ENCODE measurements at regions not wholly inside any gene's neighbourhood (a gene's known extent, or its start where the extent isn't known, plus 50 kb on each side); places are given as distances from the start of the nearest gene placed in this dataset.

DNA sequence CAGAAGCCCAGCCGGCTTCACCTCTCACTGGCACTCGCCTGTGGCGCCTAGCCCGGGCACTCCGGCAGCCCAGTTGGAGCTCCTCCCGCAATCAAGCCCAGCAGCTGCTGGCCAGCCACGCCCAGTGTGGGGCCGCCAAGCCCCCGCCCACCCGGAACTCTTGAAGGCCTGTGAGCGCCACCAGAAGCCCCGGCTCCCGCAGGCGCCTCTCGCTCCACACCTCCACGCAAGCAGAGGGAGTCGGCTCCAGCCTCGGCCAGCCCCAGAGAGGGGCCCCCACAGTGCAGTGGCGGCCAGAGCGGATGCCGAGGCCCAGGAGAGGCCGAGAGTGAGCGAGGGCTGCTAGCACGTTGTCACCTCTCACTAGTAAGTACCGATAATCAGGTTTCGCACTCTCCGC, 240.7 kb downstream of the TFEC start:
- 94% methylated on average over 24 of the region's 27 CpGs; no CpG with 5 or more reads in 1 of the 2 experiments for WGBS, 2 experiments (ENCODE audit: extremely low coverage in 1 of 2, insufficient coverage in 1 of 2, insufficient read length in 1 of 2, insufficient replicate concordance in 2 of 2, low coverage in 1 of 2, low lambda C conversion rate in 2 of 2, missing lambda C conversion rate in 1 of 2)
- Histone ChIP-seq H3K27me3 (replicated peaks in 1 of 4; ENCODE audit: control insufficient read depth in 3 of 4, extremely low read depth in 1 of 4, insufficient read depth in 3 of 4, low read length in 3 of 4) (no peaks in the 10 kb centered on the region), H2AK5ac (ENCODE audit: low read depth, low read length) (no peak overlapping the region), H4K5ac (ENCODE audit: insufficient read length, low read depth, low read length) (no peak overlapping the region), H2BK120ac (replicated peaks; ENCODE audit: low read depth, low read length) (no peak overlapping the region), H2BK5ac (ENCODE audit: low read depth, low read length) (no peak overlapping the region), H3K4ac (replicated peaks; ENCODE audit: insufficient read length, low read depth, low read length) (no peak overlapping the region), H3K4me3 (ENCODE audit: extremely low read depth in 1 of 4, insufficient read depth in 2 of 4, low read depth in 3 of 4, low read length in 4 of 4) (no peak overlapping the region), H3K9me3 (ENCODE audit: insufficient read depth in 2 of 2, low read depth in 1 of 2, low read length in 1 of 2) (peaks cover 0 to 6% of the 10 kb centered on the region in 2 experiments; a peak in 1 of 4 replicates), H3K18ac (ENCODE audit: extremely low read depth, low read length) (no peak overlapping the region), H3K27ac (ENCODE audit: low read depth, low read length) (no peak overlapping the region), H3K36me3 (ENCODE audit: control insufficient read depth in 2 of 4, insufficient read depth in 4 of 4, low read length in 3 of 4) (no peaks in the 10 kb centered on the region), H2BK20ac (ENCODE audit: low read length) (no peak overlapping the region), H3K4me1 (replicated peaks in 1 of 4; ENCODE audit: control insufficient read depth in 3 of 4, insufficient read depth in 4 of 4, low read length in 3 of 4) (no peaks in the 10 kb centered on the region; a peak in 1 of 7 replicates), H3K23me2 (ENCODE audit: low read depth, low read length) (no peaks in the 10 kb centered on the region), H3K79me1 (ENCODE audit: low read depth, low read length) (no peaks in the 10 kb centered on the region), H3K9ac (replicated peaks in 1 of 4; ENCODE audit: extremely low read depth in 1 of 4, low read depth in 3 of 4, low read length in 3 of 4) (no peak overlapping the region), H3K79me2 (ENCODE audit: control insufficient read depth in 1 of 2, insufficient read depth in 2 of 2, low read length in 2 of 2) (no peaks in the 10 kb centered on the region), H3K14ac (ENCODE audit: insufficient read length) (no peak overlapping the region), H2AFZ (ENCODE audit: low read length) (no peak overlapping the region), H2BK12ac (ENCODE audit: low read depth, low read length) (no peak overlapping the region), H3K56ac (replicated peaks; ENCODE audit: insufficient read length, low read depth, low read length) (no peak overlapping the region), H2BK15ac (ENCODE audit: low read length) (no peak overlapping the region), H4K20me1 (replicated peaks in 1 of 2; ENCODE audit: control insufficient read depth in 1 of 2, insufficient read depth in 2 of 2, low read length in 2 of 2) (no peaks in the 10 kb centered on the region), H3K23ac (ENCODE audit: insufficient read length) (no peak overlapping the region), H4K91ac (replicated peaks; ENCODE audit: insufficient read length, low read length) (no peak overlapping the region), H4K8ac (ENCODE audit: extremely low read depth, insufficient read depth, low read length) (no peak overlapping the region), H3K4me2 (ENCODE audit: insufficient read depth in 1 of 2, low read depth in 2 of 2, low read length in 2 of 2) (no peak overlapping the region)
- POLR2A ChIA-PET (ENCODE audit: partially characterized antibody) = no interaction called here
- CTCF ChIA-PET (ENCODE audit: partially characterized antibody) = no interaction called here
- DNase-seq (ENCODE audit: low read depth in 1 of 2, low spot score in 2 of 2) = no peak
- no peak for FAIRE-seq
- TF ChIP-seq TAF7 (optimal IDR thresholded peaks at IDR 0.05; ENCODE audit: borderline replicate concordance, low read depth, low read length) = no peak
- no peak for TF ChIP-seq RNF2 (IDR thresholded peaks at IDR 0.05; ENCODE audit: borderline replicate concordance, low read depth, low read length, missing control alignments, poor library complexity, severe bottlenecking)
- no peak for TF ChIP-seq SIN3A (conservative IDR thresholded peaks at IDR 0.05 in 1 of 2, IDR thresholded peaks at IDR 0.05 in 1 of 2; ENCODE audit: low read depth in 1 of 2, low read length in 2 of 2)
- no peak for TF ChIP-seq NRF1 (IDR thresholded peaks at IDR 0.05; ENCODE audit: low read depth, low read length)
- TF ChIP-seq, protein P1, sequence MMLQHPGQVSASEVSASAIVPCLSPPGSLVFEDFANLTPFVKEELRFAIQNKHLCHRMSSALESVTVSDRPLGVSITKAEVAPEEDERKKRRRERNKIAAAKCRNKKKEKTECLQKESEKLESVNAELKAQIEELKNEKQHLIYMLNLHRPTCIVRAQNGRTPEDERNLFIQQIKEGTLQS (IDR thresholded peaks at IDR 0.05; ENCODE audit: insufficient read depth, low read depth, low read length) = no peak
- TF ChIP-seq POLR2A (IDR thresholded peaks at IDR 0.05; ENCODE audit: control extremely low read depth in 1 of 2, low read depth in 2 of 2, low read length in 2 of 2) = no peak
- TF ChIP-seq ASH2L (IDR thresholded peaks at IDR 0.05; ENCODE audit: low read length) = no peak
- TF ChIP-seq, protein P2, sequence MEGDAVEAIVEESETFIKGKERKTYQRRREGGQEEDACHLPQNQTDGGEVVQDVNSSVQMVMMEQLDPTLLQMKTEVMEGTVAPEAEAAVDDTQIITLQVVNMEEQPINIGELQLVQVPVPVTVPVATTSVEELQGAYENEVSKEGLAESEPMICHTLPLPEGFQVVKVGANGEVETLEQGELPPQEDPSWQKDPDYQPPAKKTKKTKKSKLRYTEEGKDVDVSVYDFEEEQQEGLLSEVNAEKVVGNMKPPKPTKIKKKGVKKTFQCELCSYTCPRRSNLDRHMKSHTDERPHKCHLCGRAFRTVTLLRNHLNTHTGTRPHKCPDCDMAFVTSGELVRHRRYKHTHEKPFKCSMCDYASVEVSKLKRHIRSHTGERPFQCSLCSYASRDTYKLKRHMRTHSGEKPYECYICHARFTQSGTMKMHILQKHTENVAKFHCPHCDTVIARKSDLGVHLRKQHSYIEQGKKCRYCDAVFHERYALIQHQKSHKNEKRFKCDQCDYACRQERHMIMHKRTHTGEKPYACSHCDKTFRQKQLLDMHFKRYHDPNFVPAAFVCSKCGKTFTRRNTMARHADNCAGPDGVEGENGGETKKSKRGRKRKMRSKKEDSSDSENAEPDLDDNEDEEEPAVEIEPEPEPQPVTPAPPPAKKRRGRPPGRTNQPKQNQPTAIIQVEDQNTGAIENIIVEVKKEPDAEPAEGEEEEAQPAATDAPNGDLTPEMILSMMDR (IDR thresholded peaks at IDR 0.05; ENCODE audit: control extremely low read depth in 1 of 3, insufficient read depth in 1 of 3, low read depth in 1 of 3, low read length in 3 of 3) = no peak
- no peak for TF ChIP-seq GTF2F1 (IDR thresholded peaks at IDR 0.05; ENCODE audit: borderline replicate concordance, low read depth, low read length)
